ENCODE measurements at regions not wholly inside any gene's neighbourhood (a gene's known extent, or its start where the extent isn't known, plus 50 kb on each side); places are given as distances from the start of the nearest gene placed in this dataset.
A peak's percentile ranks its signal among the peaks of the same experiment; 100 is the strongest.

- H3K27ac ChIP-seq (ENCODE audit: low read depth in 1 of 2, low read length in 1 of 2), result no peak overlapping the region
- no peaks in the 10 kb centered on the region for H3K27me3 ChIP-seq (ENCODE audit: control insufficient read depth in 3 of 3, insufficient read depth in 3 of 3, low read length in 2 of 3)
- no peak for TF ChIP-seq CTCF (IDR thresholded peaks at IDR 0.05; ENCODE audit: control extremely low read depth, extremely low read depth)
- H3K9me3 ChIP-seq (ENCODE audit: control insufficient read depth in 4 of 4, insufficient read depth in 3 of 4, low read length in 3 of 4), result no peaks in the 10 kb centered on the region
- peaks cover 3 to 22% (median 7%) of the 10 kb centered on the region in 5 donors for H3K4me1 ChIP-seq (ENCODE audit: control insufficient read depth in 5 of 5, insufficient read depth in 5 of 5, low read length in 5 of 5)
- H3K9ac ChIP-seq (ENCODE audit: insufficient read depth in 1 of 2, low read length in 2 of 2), result no peak overlapping the region
- no peak for DNase-seq
- no peak for ATAC-seq (ENCODE audit: insufficient read depth, low FRiP score)
- H3K4me3 ChIP-seq, result no peak overlapping the region
- no peaks in the 10 kb centered on the region for H3K36me3 ChIP-seq (ENCODE audit: control insufficient read depth in 4 of 4, insufficient read depth in 4 of 4, low read length in 4 of 4)
- 50 to 53% methylated on average over 1 of the region's 1 CpG for WGBS, 2 donors
Measured at GRCh38 chr2:236883819-236884218, 201.9 kb upstream of the COPS8 start.

DNA sequence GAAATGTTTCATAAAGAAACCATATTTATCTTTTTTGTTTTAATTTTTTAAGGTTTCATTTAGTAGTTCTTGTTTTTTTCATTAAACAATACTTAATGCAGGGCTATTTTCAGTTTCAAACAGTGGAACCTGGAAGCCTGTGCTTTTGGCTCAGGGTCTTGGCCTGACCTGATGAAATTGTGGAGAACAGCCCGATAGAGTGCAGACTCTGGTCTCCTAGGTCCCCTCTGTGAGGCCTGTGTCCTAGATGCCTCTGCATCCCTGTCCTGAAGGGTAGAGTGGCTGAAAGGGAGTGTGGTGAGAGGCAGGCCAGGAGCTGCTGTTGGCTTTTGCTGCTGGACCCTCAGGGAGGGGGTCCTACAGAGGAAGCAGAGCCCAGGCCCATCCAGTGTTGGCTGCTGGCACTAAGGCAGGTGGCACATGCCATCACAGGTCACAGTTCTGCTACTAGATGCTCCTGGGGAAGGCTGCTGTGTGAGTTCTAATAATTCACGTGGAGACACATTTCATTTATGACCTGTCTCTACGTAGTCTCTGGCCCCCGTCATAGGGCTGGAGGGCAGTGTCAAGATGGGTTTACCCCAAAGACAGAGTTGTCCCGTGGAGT lies 201.0 kb upstream of the COPS8 start:
- H3K9me3 ChIP-seq (ENCODE audit: control insufficient read depth in 4 of 4, insufficient read depth in 3 of 4, low read length in 3 of 4), result no peaks in the 10 kb centered on the region
- no peaks in the 10 kb centered on the region for H3K27me3 ChIP-seq (ENCODE audit: control insufficient read depth in 3 of 3, insufficient read depth in 3 of 3, low read length in 2 of 3)
- H3K4me3 ChIP-seq, result no peak overlapping the region
- no peak overlapping the region for H3K9ac ChIP-seq (ENCODE audit: insufficient read depth in 1 of 2, low read length in 2 of 2)
- DNase-seq (no peak), ATAC-seq (ENCODE audit: insufficient read depth, low FRiP score) (no peak)
- TF ChIP-seq CTCF (IDR thresholded peaks at IDR 0.05; ENCODE audit: control extremely low read depth, extremely low read depth), result no peak
- H3K4me1 ChIP-seq (ENCODE audit: control insufficient read depth in 5 of 5, insufficient read depth in 5 of 5, low read length in 5 of 5), result peaks cover 3 to 31% (median 10%) of the 10 kb centered on the region in 5 donors
- 77 to 84% methylated on average over 5 of the region's 5 CpGs for WGBS, 2 donors
- H3K27ac ChIP-seq (ENCODE audit: low read depth in 1 of 2, low read length in 1 of 2), result no peak overlapping the region
- H3K36me3 ChIP-seq (ENCODE audit: control insufficient read depth in 4 of 4, insufficient read depth in 4 of 4, low read length in 4 of 4), result no peaks in the 10 kb centered on the region

GRCh38 chr2:236886456-236886855 lies 199.2 kb upstream of the COPS8 start:
- Histone ChIP-seq H3K4me3 (no peak overlapping the region), H3K4me1 (ENCODE audit: control insufficient read depth in 5 of 5, insufficient read depth in 5 of 5, low read length in 5 of 5) (peaks cover 3 to 33% (median 10%) of the 10 kb centered on the region in 5 donors), H3K9ac (ENCODE audit: insufficient read depth in 1 of 2, low read length in 2 of 2) (no peak overlapping the region), H3K36me3 (ENCODE audit: control insufficient read depth in 4 of 4, insufficient read depth in 4 of 4, low read length in 4 of 4) (no peaks in the 10 kb centered on the region), H3K9me3 (ENCODE audit: control insufficient read depth in 4 of 4, insufficient read depth in 3 of 4, low read length in 3 of 4) (no peaks in the 10 kb centered on the region), H3K27ac (ENCODE audit: low read depth in 1 of 2, low read length in 1 of 2) (no peak overlapping the region), H3K27me3 (ENCODE audit: control insufficient read depth in 3 of 3, insufficient read depth in 3 of 3, low read length in 2 of 3) (no peaks in the 10 kb centered on the region)
- DNase-seq (peak in 2 of 3 donors; percentile 57 to 59), ATAC-seq (ENCODE audit: insufficient read depth, low FRiP score) (no peak)
- WGBS, 2 donors, result 83 to 86% methylated on average over 8 of the region's 8 CpGs
- no peak for TF ChIP-seq CTCF (IDR thresholded peaks at IDR 0.05; ENCODE audit: control extremely low read depth, extremely low read depth)

- Histone ChIP-seq H3K27ac (ENCODE audit: low read depth in 1 of 2, low read length in 1 of 2) (peak overlapping the region; percentile 28 to 58), H3K27me3 (ENCODE audit: control insufficient read depth in 3 of 3, insufficient read depth in 3 of 3, low read length in 2 of 3) (no peaks in the 10 kb centered on the region), H3K9ac (ENCODE audit: insufficient read depth in 1 of 2, low read length in 2 of 2) (peak overlapping the region in 1 of 2 donors; percentile 5), H3K36me3 (ENCODE audit: control insufficient read depth in 4 of 4, insufficient read depth in 4 of 4, low read length in 4 of 4) (no peaks in the 10 kb centered on the region), H3K4me1 (ENCODE audit: control insufficient read depth in 5 of 5, insufficient read depth in 5 of 5, low read length in 5 of 5) (peaks cover 3 to 33% (median 12%) of the 10 kb centered on the region in 5 donors), H3K9me3 (ENCODE audit: control insufficient read depth in 4 of 4, insufficient read depth in 3 of 4, low read length in 3 of 4) (no peaks in the 10 kb centered on the region), H3K4me3 (no peak overlapping the region)
- DNase-seq (peak; percentile 46 to 66 (median 60)), ATAC-seq (ENCODE audit: insufficient read depth, low FRiP score) (no peak)
- WGBS, 2 donors, result 54 to 66% methylated on average over 6 of the region's 6 CpGs
- no peak for TF ChIP-seq CTCF (IDR thresholded peaks at IDR 0.05; ENCODE audit: control extremely low read depth, extremely low read depth)
Measured at GRCh38 chr2:236887531-236887930, 198.2 kb upstream of the COPS8 start.
